Mesendoderm (in vitro differentiated cells): ENCODE measurements at regions not wholly inside any gene's neighbourhood (a gene's known extent, or its start where the extent isn't known, plus 50 kb on each side); places are given as distances from the start of the nearest gene placed in this dataset.

ENCODE experiments used
- DNase-seq: peaks from one replicate; pipeline ENCODE4 v3.0.0; 2013
- H2AK5ac ChIP-seq: 2 replicates; pipeline ENCODE4 v1.6.1; 2013; ENCODE audit warnings: low read length, inconsistent platforms
- H2BK120ac ChIP-seq: 2 replicates; pipeline ENCODE4 v1.6.1; 2013; ENCODE audit warnings: low read depth, mild to moderate bottlenecking, low read length, moderate library complexity, mixed read lengths
- H2BK15ac ChIP-seq: replicated peaks from 2 replicates; pipeline ENCODE4 v1.6.1; 2013; ENCODE audit warnings: low read depth, mild to moderate bottlenecking, moderate library complexity
- H2BK5ac ChIP-seq: 2 replicates; pipeline ENCODE4 v1.6.1; 2013; ENCODE audit warnings: low read length, inconsistent platforms
- H3K18ac ChIP-seq: 2 replicates; pipeline ENCODE4 v1.6.1; 2013; ENCODE audit warnings: mild to moderate bottlenecking, low read length, mixed read lengths
- H3K23ac ChIP-seq: one replicate; pipeline ENCODE4 v1.6.1; 2013; ENCODE audit warnings: low read length
- H3K27ac ChIP-seq: 2 replicates; pipeline ENCODE4 v1.5.1; 2013; ENCODE audit warnings: low read depth, mild to moderate bottlenecking, inconsistent platforms, low read length, moderate library complexity
- H3K27me3 ChIP-seq: 2 replicates; pipeline ENCODE4 v1.6.1; 2013; ENCODE audit warnings: low read length, control low read depth, mild to moderate bottlenecking, inconsistent platforms; ENCODE audit not compliant: insufficient read depth, poor library complexity
- H3K36me3 ChIP-seq: 2 replicates; pipeline ENCODE4 v1.6.1; 2013; ENCODE audit warnings: low read length, inconsistent platforms; ENCODE audit not compliant: control insufficient read depth, insufficient read depth
- H3K4ac ChIP-seq: one replicate; pipeline ENCODE4 v1.6.1; 2013; ENCODE audit warnings: low read depth, mild to moderate bottlenecking, low read length, moderate library complexity
- H3K4me1 ChIP-seq: 2 replicates; pipeline ENCODE4 v1.6.1; 2013; ENCODE audit warnings: low read depth, low read length, inconsistent platforms; ENCODE audit not compliant: control insufficient read depth
- H3K4me2 ChIP-seq: 2 replicates; pipeline ENCODE4 v1.6.1; 2013; ENCODE audit warnings: low read length
- H3K4me3 ChIP-seq: 2 replicates; pipeline ENCODE4 v1.5.1; 2013; ENCODE audit warnings: mild to moderate bottlenecking, low read length
- H3K56ac ChIP-seq: one replicate; pipeline ENCODE4 v1.6.1; 2013; ENCODE audit warnings: low read length
- H3K79me1 ChIP-seq: 2 replicates; pipeline ENCODE4 v1.6.1; 2013; ENCODE audit warnings: low read length, inconsistent platforms
- H3K79me2 ChIP-seq: 2 replicates; pipeline ENCODE4 v1.6.1; 2013; ENCODE audit warnings: mild to moderate bottlenecking, low read length; ENCODE audit not compliant: control insufficient read depth, insufficient read depth
- H3K9ac ChIP-seq: 2 replicates; pipeline ENCODE4 v1.6.1; 2013; ENCODE audit warnings: low read length, inconsistent platforms
- H4K5ac ChIP-seq: one replicate; pipeline ENCODE4 v1.6.1; 2013; ENCODE audit warnings: low read length
- H4K8ac ChIP-seq: one replicate; pipeline ENCODE4 v1.6.1; 2013; ENCODE audit warnings: low read depth, mild to moderate bottlenecking, control low read depth, low read length, moderate library complexity
- WGBS: extraction: QIAGEN DNeasy Blood & Tissue Kit; methylation state at CpG from one replicate; pipeline ENCODE4 v1.1.7; 2013; ENCODE audit warnings: low lambda C conversion rate, missing lambda C conversion rate; ENCODE audit not compliant: insufficient coverage; ENCODE audit errors: extremely low coverage; 5-methylcytosine and 5-hydroxymethylcytosine counted together

- no peak overlapping the region for H3K9ac ChIP-seq
- no peak overlapping the region for H3K56ac ChIP-seq
- no peak overlapping the region for H3K18ac ChIP-seq
- H4K8ac ChIP-seq: no peak overlapping the region
- DNase-seq: no peak
- no CpG with 5 or more reads among the region's 2 CpGs for WGBS
- H3K4me3 ChIP-seq: no peak overlapping the region
- no peak overlapping the region for H3K4ac ChIP-seq
- no peaks in the 10 kb centered on the region for H3K79me1 ChIP-seq
- H2BK5ac ChIP-seq: no peak overlapping the region
- no peak overlapping the region for H4K5ac ChIP-seq
- H3K36me3 ChIP-seq: no peaks in the 10 kb centered on the region
- no peak overlapping the region for H2BK120ac ChIP-seq
- no peaks in the 10 kb centered on the region for H3K27me3 ChIP-seq
- H3K27ac ChIP-seq: no peak overlapping the region
- no peaks in the 10 kb centered on the region for H3K4me1 ChIP-seq
- no peak overlapping the region for H2BK15ac ChIP-seq
- no peaks in the 10 kb centered on the region for H3K79me2 ChIP-seq
- no peak overlapping the region for H2AK5ac ChIP-seq
- H3K23ac ChIP-seq: no peak overlapping the region
- H3K4me2 ChIP-seq: no peak overlapping the region
These were observed 83.3 kb upstream of the MAP2 start for GRCh38 chr2:209340522-209340921.

GRCh38 chr2:209344349-209344748 lies 79.5 kb upstream of the MAP2 start:
- no peak overlapping the region for H3K4me3 ChIP-seq
- no peak overlapping the region for H3K4ac ChIP-seq
- H3K27ac ChIP-seq: no peak overlapping the region
- no peak overlapping the region for H3K9ac ChIP-seq
- H3K56ac ChIP-seq: no peak overlapping the region
- H3K4me2 ChIP-seq: no peak overlapping the region
- no peak overlapping the region for H3K23ac ChIP-seq
- WGBS: no CpG with 5 or more reads among the region's 3 CpGs
- H3K79me1 ChIP-seq: no peaks in the 10 kb centered on the region
- H4K8ac ChIP-seq: no peak overlapping the region
- H2AK5ac ChIP-seq: no peak overlapping the region
- H3K79me2 ChIP-seq: no peaks in the 10 kb centered on the region
- no peak overlapping the region for H2BK120ac ChIP-seq
- no peak overlapping the region for H4K5ac ChIP-seq
- no peak overlapping the region for H3K18ac ChIP-seq
- H2BK5ac ChIP-seq: no peak overlapping the region
- H2BK15ac ChIP-seq: no peak overlapping the region
- H3K27me3 ChIP-seq: no peaks in the 10 kb centered on the region
- no peaks in the 10 kb centered on the region for H3K4me1 ChIP-seq
- DNase-seq: no peak
- no peaks in the 10 kb centered on the region for H3K36me3 ChIP-seq

GRCh38 chr2:209348433-209348832 lies 75.4 kb upstream of the MAP2 start:
- H2BK120ac ChIP-seq: no peak overlapping the region
- H3K18ac ChIP-seq: no peak overlapping the region

GRCh38 chr2:209351636-209352035 lies 72.2 kb upstream of the MAP2 start:
- no peak overlapping the region for H3K4me3 ChIP-seq
- no peak overlapping the region for H3K27ac ChIP-seq
- H3K4ac ChIP-seq: no peak overlapping the region
- H2BK5ac ChIP-seq: no peak overlapping the region
- H2BK15ac ChIP-seq: no peak overlapping the region
- no peak overlapping the region for H4K8ac ChIP-seq
- no peaks in the 10 kb centered on the region for H3K36me3 ChIP-seq
- H2BK120ac ChIP-seq: no peak overlapping the region
- no peaks in the 10 kb centered on the region for H3K79me1 ChIP-seq
- H3K9ac ChIP-seq: no peak overlapping the region
- no peak overlapping the region for H2AK5ac ChIP-seq
- H3K27me3 ChIP-seq: no peaks in the 10 kb centered on the region
- H3K4me2 ChIP-seq: no peak overlapping the region
- no peak for DNase-seq
- H3K56ac ChIP-seq: no peak overlapping the region
- no peaks in the 10 kb centered on the region for H3K4me1 ChIP-seq
- no peaks in the 10 kb centered on the region for H3K79me2 ChIP-seq
- H4K5ac ChIP-seq: no peak overlapping the region
- no peak overlapping the region for H3K23ac ChIP-seq
- WGBS: no CpG with 5 or more reads among the region's 3 CpGs
- H3K18ac ChIP-seq: no peak overlapping the region

More at GRCh38 chr2:209348433-209348832, 75.4 kb upstream of the MAP2 start:
- no peaks in the 10 kb centered on the region for H3K4me1 ChIP-seq
- no peaks in the 10 kb centered on the region for H3K79me2 ChIP-seq
- no peak overlapping the region for H4K8ac ChIP-seq
- H3K23ac ChIP-seq: no peak overlapping the region
- H4K5ac ChIP-seq: no peak overlapping the region
- no peak overlapping the region for H3K4me3 ChIP-seq
- WGBS: no CpG with 5 or more reads among the region's 6 CpGs
- H3K27me3 ChIP-seq: no peaks in the 10 kb centered on the region
- no peak overlapping the region for H3K9ac ChIP-seq
- H2BK5ac ChIP-seq: no peak overlapping the region
- H3K79me1 ChIP-seq: no peaks in the 10 kb centered on the region
- H2BK15ac ChIP-seq: no peak overlapping the region
- no peak overlapping the region for H3K4ac ChIP-seq
- H2AK5ac ChIP-seq: no peak overlapping the region
- DNase-seq: no peak
- H3K27ac ChIP-seq: no peak overlapping the region
- H3K56ac ChIP-seq: no peak overlapping the region
- H3K4me2 ChIP-seq: no peak overlapping the region
- no peaks in the 10 kb centered on the region for H3K36me3 ChIP-seq

- H2BK120ac ChIP-seq: no peak overlapping the region
- H3K4ac ChIP-seq: no peak overlapping the region
- no peak overlapping the region for H2BK15ac ChIP-seq
- H3K27me3 ChIP-seq: no peaks in the 10 kb centered on the region
- H3K79me2 ChIP-seq: no peaks in the 10 kb centered on the region
- no peaks in the 10 kb centered on the region for H3K36me3 ChIP-seq
- no peak overlapping the region for H3K18ac ChIP-seq
- H3K4me2 ChIP-seq: no peak overlapping the region
- H2AK5ac ChIP-seq: no peak overlapping the region
- no CpG with 5 or more reads among the region's 2 CpGs for WGBS
- no peak overlapping the region for H3K23ac ChIP-seq
- H4K8ac ChIP-seq: no peak overlapping the region
- DNase-seq: no peak
- no peak overlapping the region for H2BK5ac ChIP-seq
- H3K56ac ChIP-seq: no peak overlapping the region
- H3K79me1 ChIP-seq: no peaks in the 10 kb centered on the region
- no peak overlapping the region for H3K9ac ChIP-seq
- H3K27ac ChIP-seq: no peak overlapping the region
- no peak overlapping the region for H4K5ac ChIP-seq
- H3K4me3 ChIP-seq: no peak overlapping the region
- no peaks in the 10 kb centered on the region for H3K4me1 ChIP-seq
These were observed 64.9 kb upstream of the MAP2 start for GRCh38 chr2:209358992-209359391.

GRCh38 chr2:209367075-209367747 lies 56.6 kb upstream of the MAP2 start:
- H2BK5ac ChIP-seq: no peak overlapping the region
- no peak overlapping the region for H3K23ac ChIP-seq
- H4K5ac ChIP-seq: no peak overlapping the region
- no peak overlapping the region for H4K8ac ChIP-seq
- no peaks in the 10 kb centered on the region for H3K27me3 ChIP-seq
- no peak overlapping the region for H3K4me3 ChIP-seq
- WGBS: no CpG with 5 or more reads among the region's 1 CpG
- no peaks in the 10 kb centered on the region for H3K79me2 ChIP-seq
- no peak overlapping the region for H3K56ac ChIP-seq
- H3K4me2 ChIP-seq: no peak overlapping the region
- no peaks in the 10 kb centered on the region for H3K36me3 ChIP-seq
- no peak overlapping the region for H3K27ac ChIP-seq
- no peak overlapping the region for H3K4ac ChIP-seq
- H3K79me1 ChIP-seq: no peaks in the 10 kb centered on the region
- no peak overlapping the region for H2BK15ac ChIP-seq
- no peak for DNase-seq
- H2AK5ac ChIP-seq: no peak overlapping the region
- H2BK120ac ChIP-seq: no peak overlapping the region
- H3K9ac ChIP-seq: no peak overlapping the region
- no peaks in the 10 kb centered on the region for H3K4me1 ChIP-seq
- H3K18ac ChIP-seq: no peak overlapping the region
